NCI-H82 treated with DMSO at 0.1 percent for 48 hours (cell line): ENCODE measurements at regions not wholly inside any gene's neighbourhood (a gene's known extent, or its start where the extent isn't known, plus 50 kb on each side); places are given as distances from the start of the nearest gene placed in this dataset.

Source experiments
- DNase-seq: peaks from one replicate; lab custom pipeline; 2025; ENCODE audit not compliant: unreplicated experiment; lab: John Stamatoyannopoulos, UW

DNA sequence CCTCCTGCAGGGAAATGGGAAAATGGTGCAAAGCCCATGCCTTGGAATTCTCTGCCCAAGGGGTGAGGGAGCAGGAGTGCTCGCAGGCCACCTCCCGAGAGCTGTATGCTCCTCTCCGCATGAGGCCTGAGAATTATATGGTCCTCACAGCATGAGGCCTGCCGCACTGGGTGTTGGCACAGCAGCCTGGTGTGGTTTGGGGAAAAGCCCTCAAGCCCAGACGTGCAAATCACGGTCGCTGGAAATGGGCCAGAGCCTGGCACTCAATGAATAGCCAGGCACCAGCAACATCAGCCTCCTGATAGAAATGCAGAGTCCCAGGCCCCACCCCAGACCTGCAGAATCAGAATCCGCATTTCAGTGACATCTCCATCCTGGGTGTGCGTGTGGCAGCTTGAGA lies 156.4 kb upstream of the FOXF1 start:
- no peak for DNase-seq

DNA sequence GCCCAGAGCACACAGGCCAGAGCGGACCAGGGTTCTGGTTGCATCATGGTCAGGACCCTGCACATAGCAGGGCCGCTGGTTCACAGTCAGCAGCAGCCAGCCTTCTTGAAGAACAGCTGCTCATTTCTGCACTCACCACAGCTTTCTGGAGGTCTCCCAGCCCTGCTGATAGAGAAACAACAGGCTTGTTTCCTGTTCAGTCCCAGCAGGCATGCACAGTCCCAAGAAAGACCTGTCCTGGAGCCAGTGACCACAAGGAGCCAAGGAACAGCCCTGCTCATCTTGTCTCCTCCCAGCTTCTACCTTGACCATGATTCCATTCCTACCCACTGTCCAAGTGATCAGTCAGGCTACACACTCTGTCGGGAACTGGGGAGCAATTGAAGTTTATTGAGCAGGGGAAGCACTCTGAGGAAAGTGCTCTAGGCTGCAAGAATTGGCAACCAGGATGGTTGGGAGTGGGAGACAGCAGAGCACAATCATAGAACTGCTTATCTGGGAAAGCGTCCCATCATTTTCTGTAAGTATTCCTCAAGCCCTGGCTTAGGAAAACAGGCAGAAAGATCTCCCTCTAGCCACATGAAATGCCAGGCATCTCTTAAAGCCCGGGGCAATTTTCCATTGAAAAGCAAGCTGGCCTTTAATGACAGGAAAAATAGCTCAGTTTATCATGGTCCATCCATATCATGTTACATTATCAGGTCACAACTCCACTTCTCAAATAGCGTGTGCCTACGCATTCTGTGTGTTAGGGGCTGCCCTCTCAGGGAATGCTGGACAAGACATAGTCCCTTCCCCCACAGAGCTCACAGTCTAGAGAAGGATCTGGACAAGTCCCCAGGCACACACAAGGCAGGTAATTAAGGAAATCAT lies 155.4 kb upstream of the FOXF1 start:
- no peak for DNase-seq

DNA sequence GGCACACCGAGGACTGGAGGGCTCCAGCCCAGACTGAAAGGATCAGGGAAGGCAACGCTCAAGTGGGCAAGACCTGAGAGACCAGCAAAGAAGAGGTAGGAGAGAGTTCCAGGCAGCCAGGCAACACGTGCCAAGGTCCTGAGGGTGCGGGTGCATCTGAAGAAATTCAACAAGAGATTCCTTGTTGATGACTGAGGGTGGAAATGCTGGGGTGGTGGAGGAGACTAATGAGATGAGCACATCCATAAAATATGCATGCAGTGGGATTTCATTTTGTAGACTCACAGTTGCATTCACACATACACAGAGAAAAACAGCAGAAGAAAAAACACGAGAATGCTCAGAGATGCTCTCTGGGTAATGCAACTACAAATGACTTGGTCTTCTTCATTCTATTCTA lies 154.8 kb upstream of the FOXF1 start:
- no peak for DNase-seq

DNA sequence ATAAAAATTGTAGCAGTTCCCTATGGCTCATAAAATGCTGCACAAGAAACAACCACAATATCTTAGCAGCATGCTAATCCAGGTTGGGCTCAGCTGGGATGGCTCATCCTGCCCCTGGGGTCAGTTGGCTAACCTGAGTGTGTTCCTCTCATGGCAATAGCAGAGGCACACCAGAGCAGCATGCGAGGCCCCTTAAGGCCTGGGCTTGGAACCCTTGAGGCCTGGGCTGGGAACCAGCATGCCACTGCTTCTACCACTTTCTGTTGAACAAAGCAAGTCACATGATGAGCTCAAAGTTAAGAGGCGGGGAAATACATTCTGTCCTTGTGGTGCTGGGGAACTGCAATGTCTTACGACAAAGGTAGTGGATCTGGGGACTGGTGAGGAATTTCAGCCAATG lies 154.4 kb upstream of the FOXF1 start:
- DNase-seq = no peak

DNA sequence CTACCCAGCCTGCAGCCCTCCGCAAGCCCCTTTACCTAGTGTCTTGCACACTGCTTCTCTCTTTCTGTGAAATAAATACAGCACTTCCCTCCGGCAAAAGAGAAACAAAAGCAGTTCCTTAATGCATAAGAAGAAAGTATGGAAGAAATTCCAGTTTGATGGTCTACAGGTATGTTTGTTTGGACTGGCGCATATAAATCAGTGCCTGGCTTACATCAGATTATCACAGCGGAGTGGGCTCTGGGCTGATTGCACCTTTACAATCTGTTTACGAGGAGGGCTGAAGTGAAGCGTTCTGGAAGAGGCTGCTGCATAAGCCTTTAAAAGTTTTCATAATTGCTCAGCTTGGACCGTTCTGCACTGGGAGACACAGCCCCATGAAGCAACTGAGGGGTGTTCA lies 153.5 kb upstream of the FOXF1 start:
- DNase-seq = no peak

DNA sequence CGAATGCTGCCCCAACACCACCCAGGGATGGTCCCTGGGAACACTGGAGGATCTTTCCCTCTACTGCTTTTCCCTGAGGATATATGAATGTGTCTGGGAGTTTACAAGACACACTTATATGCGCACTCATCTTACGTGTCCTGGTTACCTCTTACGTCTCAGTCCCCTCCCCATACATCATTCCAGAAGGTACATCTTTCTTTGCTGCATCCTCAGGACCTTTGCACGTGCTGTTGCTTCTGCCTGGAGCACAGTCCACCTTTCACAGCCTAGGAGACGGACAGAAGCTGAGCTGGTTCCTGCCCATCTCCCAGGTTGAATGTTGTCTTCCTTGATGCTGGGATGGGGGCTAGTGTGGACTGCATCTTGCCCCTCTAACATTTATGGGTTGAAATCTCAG lies 153.0 kb upstream of the FOXF1 start:
- no peak for DNase-seq

DNA sequence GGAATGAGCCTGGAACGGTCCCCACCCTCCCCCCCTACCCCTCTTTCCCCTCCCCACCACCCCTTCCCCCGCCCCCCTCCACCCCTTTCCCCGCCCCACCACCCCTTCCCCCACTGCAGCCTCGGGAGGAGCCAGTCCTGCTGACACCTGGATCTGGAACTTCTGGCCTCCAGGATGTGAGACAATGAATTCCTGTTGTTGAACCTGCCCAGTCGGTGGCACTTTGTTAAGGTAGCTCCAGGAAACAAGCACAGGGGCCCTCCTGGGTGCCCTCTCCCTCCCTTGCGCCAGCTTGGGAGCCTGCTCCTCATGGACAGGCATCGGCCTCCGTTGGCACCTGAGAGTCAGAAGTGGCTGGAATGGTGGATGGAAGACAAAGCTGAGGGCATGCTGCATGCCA lies 152.4 kb upstream of the FOXF1 start:
- DNase-seq = no peak

DNA sequence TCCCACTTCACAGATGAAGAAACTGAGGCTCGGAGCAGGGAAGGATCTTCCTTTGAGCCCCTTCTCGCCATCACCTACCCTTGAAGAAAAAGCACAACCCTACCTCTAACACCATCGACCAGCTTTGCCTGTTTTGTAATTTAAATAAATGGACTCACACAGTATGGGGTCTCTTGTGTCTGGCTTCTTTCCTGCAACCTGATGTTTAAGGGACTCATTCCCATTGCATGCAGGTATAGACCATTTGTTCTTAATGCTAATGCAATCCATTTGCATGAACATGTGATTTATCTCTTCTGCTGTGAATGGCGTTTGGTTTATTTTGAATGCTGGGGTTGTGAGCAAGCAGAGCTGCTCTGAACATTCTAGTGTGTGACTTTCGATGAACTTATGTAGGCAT lies 150.8 kb upstream of the FOXF1 start:
- no peak for DNase-seq

DNA sequence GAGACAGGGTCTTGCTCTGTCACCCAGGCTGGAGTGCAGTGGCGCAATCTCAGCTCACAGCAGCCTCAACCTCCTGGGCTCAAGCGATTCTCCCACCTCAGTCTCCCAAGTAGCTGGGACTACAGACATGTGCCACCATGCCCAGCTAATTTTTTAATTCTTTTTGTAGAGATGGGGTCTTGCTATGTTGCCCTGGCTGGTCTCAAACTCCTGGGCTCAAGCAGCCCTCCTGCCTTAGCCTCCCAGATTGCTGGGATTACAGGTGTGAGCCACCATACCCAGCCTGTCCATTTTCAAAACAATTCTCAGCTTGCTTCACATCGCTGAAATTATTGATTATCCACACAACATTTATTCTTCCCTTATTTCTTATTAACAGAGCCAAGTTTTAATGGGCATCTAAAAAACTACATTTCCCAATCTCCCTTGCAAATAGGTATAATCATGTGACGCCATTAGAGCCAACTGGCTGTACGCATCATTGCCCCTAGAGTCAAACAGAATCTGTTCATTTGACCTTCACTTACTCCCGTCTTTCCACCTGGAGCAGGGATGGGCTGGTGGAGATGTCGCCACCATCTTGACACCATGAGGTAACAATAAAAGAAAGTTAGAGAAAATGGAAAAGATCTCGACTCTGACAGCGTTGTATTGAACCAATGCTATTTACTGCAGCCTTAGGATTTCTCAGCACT lies 148.0 kb upstream of the FOXF1 start:
- no peak for DNase-seq

DNA sequence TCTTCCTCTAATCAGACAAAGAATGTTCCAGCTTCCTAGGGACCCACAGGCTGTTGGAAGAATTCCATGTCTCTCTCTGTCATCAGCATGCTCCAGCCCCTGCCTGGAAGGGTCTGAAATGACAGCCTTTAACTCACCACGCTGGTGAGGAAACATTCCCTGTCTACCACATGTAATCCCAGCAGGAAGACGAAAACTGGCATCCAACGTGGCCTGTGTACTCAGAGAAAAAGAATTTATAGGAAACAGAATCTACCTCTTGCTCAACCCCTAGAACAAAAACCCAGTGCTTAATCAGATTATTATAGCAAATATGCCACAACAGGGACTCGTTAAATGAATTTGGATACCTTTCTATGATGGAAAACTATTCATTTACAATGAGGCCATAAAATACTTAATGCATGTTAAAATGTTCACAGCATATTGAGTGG lies 147.3 kb upstream of the FOXF1 start:
- DNase-seq = no peak

DNA sequence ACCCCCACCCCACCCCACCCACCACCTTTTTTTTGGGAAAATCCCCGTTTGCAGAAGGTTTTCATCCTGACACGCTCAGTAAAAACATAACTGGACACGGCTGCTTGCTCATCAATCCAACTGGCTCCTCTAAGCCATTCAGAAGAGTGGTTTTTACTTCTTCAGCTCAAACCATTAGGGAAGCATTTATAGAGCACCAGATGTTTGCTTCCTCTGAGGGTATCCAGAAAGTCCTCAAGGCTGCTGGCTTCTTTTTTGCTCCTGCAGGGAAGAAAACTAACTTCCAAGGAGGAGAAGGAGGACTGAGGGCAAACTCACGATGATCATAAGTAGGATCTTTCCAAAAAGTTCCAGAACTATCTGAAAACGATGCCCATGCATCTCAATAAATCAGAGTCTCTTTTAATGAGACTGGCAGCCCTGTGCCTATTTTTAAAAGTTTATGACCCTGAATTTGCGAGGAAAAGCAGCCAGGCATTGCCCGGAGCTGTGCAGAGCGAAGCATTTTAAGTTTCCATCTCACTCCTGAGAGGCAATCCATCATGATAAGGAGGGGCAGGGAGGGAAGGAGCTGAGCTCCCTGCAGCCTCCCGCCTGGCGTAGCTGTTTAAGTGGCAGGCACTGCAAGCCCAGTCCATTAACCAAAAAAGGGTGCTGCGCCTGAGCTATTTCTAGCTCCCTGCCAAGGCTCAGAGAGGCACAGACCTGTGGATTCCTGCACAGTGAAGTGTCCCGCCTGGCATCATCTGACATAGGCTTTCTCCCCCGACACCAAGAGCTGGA lies 146.3 kb upstream of the FOXF1 start:
- no peak for DNase-seq

DNA sequence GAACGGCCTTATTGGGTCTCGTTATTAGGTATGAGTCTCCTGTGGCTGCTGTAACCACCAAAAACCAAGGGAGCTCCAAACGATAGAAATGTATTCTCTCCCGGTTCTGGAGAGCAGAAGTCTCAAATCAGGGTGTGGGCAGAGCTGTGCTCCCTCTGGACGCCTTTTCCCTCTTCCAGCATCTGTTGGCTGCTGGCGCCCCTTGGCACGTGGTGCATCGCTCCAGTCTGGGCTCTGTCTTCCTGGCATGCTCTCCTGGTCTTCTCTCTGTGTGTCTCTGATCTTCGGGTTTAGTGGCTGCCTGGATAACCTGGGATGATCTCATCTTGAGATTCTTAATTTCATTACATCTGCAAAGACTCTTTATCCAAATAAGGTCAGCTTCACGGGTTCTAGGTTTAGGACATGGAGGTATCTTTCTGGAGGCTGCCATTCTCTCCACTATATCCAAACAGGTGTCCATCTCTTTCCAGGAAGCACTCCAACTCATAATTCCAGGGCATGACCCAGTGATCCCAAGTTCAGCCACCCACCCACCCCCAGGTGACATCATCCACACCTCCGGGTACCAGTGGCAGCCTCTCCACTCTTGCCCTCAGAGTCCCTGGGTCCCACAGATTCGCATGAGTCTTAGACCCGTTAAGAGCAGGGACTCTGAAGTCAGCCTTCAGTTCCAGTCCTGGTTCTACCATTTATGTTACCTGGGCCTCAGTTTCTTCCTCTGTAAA lies 145.5 kb upstream of the FOXF1 start:
- DNase-seq = no peak

DNA sequence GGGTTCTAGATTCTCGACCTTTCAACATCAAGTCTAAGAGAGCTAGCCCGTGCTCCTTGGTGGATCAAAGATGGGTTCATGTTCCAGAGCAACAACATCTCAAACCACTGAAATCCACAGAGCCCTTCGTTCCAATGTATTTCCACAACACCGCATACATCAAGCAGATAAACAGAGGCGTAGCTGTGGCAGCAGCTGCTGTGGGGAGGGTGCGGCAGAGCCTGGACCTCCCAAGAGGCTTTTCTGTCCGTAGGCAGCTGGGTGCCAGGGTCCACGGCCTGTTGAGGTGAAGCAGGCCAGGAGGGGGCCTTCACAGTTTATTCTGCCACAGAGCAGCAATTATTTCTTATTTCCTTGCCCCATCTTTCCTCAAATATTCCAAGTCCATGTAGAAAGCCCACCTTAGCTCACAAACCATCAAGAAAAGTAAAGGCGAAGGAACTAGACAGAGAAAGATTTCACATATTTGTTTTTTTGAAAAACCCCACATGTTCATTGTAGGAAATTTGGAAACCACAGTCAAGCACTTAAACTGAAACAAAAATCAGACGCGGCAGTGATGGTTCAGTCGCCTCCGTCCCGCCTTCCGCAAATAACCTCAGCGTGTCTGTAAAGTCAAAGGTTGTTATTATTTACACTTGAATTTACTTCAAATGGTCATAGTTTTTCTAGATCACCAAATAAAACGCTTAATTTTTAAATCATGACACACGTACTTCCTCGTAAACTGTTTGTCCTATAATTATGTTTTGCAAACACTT lies 144.6 kb upstream of the FOXF1 start:
- DNase-seq = no peak

DNA sequence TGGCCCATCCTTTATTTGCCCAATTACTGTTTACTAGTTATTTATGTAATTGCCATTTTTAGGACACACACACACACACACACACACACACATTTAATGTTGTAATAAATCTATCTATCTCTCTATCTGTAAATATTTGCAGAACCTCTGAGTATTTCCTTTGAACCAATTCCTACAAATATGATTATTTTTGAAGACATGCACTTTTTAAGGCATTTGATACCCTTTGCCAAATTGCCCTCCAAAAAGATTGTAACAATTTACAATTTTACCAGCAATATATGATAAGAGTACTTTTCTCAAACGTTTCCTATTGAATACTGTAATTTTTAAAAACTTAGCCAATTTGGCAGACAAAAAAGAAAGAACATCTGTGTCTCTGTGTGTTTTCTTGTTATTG lies 143.8 kb upstream of the FOXF1 start:
- DNase-seq = no peak

DNA sequence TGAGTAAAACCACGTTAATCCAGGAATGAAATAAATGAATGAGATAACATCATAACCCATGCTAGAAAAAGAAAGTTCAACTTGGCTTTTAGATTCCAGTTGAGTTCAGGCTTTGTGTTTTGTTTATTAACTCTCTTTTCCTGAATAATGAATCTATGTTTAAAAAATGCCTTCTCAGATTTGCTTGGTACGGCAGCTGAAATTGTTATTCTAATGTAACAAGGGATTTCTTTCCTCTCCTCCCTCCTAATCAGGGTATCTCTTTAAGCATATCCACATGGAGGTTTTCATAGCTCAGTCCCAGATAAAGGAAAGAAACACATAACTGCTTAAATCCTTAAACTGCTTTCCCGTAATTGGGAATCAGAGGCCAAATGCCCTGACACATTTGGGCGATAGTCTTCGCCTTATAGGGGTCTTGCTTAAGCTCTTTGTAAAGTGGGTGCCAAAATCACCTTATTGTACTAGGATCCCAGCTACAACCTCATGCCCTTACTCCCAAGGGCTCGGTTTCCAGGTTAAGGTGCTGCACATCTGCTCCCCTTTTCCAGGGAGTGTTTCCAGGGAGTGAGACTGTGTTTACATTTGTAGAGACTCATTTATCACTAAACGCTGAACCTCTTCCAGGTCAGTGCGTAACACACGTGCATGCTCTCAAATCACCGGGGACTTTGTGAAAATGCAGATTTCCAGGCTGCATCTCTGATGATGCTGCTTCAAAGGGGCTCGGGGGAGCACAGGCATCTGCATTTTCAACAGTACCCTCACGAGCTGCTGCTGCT lies 142.8 kb upstream of the FOXF1 start:
- no peak for DNase-seq

DNA sequence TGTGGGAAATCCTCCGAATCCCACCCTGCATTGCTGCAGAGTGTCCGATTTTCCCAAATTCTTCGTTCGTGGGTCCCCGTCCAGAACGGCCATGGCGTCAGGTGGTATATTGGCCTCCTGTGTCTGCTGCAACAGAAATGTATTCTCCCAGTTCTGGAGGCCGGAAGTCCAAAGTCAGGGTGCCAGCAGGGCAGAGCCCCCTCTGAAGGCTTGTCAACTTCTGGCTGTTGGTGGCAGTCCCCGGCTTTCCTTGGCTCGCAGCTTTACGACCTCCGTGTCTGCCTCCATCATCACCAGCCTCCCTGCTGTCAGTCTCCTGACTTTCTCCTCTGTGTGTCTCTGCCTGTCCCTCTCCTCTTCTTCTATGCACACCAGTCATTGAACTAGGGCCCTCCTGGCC lies 142.1 kb upstream of the FOXF1 start:
- no peak for DNase-seq

DNA sequence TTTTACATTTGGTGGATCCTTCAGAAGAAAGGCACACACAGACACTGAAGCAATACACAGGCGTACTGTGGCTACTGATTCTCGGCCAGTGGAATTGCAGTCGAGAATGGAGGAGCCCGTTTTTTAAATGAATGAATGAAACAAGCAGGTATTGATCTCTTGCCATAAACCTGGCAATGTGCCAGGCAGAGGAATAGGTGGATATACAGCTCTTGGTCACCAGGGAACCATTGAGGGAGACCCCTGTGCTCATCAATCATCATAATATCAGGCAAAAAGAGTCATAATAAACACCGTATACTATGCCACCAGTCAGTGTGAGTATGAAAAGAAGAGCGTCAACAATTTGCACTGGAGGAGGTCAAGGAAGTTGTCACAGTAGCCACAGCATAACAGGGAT lies 140.3 kb upstream of the FOXF1 start:
- no peak for DNase-seq

DNA sequence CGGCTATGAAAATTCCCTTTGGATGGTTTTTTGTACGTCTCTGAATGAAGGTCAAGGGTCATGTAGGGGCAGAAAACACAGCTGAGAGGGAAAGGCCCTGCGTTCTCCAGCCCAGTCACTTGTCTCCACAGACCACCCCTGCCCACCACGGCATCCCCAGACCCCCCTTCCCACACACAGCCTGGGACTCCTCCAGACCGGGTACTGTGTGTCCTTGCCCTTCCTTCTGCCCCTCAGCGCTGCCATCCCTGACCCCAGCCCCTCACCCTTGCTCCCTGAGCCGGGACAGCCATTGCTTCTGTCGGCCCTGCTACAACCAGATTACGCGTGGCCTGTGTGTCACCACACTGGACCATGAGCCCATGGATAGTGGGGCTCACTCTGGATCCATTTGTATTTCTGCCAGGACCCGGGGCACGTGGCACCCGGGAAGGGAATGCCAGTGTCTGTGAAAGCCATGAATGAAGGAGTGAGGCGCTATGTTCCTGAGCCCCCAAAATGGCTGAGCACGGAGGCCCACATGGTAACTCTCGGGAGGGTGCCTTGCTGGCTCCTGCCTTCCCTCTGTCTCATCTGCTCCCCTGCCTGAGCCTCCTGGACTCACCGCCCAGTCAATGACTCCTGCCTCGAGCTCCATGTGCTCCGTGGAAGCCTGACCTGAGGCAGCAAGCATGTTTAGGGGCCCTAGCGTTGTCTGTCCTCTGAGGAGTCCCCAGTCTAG lies 139.1 kb upstream of the FOXF1 start:
- no peak for DNase-seq

DNA sequence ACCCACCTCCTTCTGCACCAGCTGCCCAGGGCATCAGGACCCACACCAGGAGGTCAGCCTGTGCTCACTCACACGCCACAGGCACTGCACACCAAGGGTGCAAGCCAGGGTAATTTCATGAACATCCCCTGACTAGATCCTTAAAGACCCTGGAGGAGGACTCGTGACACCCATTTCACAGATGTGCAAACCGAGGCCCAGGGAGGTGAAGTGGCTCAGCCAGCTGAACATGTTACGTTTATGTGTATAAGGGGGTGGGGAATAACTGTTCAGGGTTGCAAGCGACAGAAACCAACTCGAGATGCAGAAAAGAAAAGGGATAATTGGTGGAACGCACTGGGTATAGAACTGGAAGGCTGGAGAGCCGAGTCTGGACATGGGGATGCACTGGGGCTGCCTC lies 138.1 kb upstream of the FOXF1 start:
- no peak for DNase-seq
